ENCODE measurements at regions not wholly inside any gene's neighbourhood (a gene's known extent, or its start where the extent isn't known, plus 50 kb on each side); places are given as distances from the start of the nearest gene placed in this dataset.
"Not testable (repeated sequence)": the region's sequence is repeated elsewhere in the genome, so short reads cannot be mapped to it uniquely, and the experiment has no call there.

DNA sequence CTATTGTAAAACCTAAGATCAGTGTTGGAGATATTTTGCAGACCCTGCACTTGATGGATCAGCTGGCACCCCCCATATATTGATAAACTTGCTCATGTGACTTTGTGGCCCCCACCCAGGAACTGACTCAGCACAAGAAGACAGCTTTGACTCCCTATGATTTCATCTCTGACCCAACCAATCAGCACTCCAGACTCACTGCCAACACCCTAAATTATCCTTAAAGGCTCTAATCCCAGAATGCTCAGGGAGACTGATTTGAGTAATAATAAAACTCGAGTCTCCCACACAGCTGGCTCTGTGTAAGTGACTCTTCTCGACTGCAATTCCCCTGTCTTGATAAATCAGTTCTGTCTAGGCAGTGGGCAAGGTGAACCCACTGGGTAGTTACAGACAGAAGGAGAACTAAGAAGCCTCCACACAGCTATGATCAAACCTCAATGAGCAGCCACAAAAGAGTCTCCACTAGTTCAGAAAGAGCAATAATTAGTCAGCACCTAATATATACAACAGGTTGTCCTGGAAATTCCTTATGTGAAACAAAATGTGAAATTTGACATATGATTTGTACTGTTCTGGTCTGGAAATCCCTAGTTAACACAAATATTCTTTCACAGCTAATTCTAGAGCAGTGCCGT is 52.2 kb downstream of the ACTL7B start:
- intact Hi-C loops (cut with micrococcal nuclease): no loop called here

DNA sequence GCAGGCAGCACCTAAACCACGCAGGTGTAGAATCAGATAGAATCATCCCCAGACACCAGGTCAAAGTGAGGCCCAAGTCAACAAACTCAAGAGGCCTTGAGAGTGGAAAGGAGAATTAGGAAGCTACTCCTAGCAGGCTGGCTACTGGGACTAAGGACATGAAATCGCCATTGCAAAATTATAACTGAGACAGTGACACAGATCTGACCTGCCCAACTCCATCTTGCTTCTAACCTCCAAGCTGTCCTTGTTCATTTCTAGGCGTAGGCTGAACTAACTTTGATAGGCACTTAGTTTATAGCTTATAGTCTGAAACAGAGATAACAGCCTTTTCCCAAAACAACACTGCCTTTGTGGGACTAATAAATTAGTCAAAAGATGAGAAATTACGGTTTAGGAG is 52.8 kb downstream of the ACTL7B start:
- intact Hi-C loops (cut with micrococcal nuclease): no loop called here

DNA sequence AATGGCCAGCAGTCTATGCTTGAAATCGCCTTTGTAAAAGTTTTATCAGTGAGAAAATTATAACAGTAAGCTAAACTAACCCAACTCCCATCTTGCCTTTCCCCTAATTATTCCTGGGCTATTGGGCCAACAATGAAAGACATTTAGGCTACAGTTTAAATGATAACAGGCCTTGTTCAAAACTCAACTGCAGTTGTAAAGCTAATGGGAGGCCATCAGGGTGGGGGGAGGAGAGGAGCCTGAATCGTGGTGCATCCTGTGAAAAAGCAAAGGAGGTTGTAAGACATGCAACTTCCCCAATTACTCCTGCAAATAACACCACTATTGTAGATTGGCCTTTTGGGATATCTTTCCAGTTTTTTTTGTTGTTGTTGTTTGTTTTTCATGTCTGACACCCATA is 53.8 kb downstream of the ACTL7B start:
- intact Hi-C loops (cut with micrococcal nuclease): no loop called here

GRCh38 chr9:108800632-108801099 is 55.1 kb downstream of the ACTL7B start:
- intact Hi-C loops (cut with micrococcal nuclease): no loop called here

DNA sequence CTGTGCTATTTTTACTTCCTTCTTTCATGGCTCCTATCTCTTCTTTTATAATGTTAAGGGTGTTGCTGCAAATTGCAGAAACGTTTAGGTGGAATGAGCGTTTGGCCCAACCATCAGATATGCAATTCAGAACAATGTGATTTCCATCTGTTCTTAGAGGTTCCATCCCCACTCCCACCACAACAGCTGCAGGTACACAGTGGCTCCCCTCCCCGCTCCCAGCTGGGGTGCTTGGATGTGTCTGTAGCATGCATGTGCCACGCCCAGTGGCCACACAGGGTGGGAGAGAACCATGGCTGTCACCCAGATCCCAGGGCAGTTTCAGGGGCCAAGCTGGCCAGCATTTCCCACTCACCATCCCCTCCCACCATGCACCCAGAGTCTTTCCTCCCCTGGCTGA is 62.2 kb downstream of the ACTL7B start:
- intact Hi-C loops (cut with micrococcal nuclease): no loop called here

DNA sequence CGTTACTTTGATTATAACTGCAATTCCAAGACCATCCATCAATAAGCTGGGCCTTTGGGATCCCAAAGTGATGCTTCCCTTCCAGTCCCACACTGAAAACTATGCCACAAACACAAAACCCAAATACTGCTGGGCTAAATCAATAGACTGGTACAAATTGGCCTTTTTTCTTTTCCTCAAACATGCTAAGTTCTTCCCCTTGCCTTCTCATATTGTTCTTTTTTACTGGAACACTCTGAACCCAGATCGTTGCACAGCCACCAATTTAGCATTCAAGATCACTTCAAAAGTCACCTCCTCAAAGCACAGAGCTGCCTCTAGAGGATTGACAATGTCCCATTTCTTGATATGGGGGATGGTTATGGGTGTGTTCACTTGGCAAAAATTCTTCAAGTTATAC is 66.0 kb downstream of the ACTL7B start:
- intact Hi-C loops (cut with micrococcal nuclease): no loop called here

GRCh38 chr9:108787690-108788048 is 68.1 kb downstream of the ACTL7B start:
- intact Hi-C loops (cut with micrococcal nuclease): no loop called here

- intact Hi-C loops (cut with micrococcal nuclease): no loop called here
These were observed 68.7 kb downstream of the ACTL7B start for GRCh38 chr9:108786901-108787689.

DNA sequence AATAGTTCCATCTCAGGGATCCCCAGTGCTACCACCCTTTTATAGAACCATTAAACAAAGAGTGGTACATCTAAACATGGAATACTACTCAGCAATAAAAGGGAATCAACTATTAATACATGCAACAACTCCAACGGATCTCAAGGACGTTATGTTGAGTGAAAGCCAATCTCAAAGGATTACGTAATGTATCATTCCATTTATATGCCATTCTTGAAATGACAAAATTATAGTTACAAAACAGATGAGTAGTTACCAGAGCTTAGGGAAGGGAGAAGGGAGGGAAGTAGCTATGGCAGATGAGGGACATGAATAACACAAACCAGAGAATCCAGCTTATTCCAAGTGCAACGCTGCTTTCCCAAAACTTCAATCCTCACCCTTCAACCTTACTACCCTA is 69.5 kb downstream of the ACTL7B start:
- intact Hi-C loops (cut with micrococcal nuclease): no loop called here

DNA sequence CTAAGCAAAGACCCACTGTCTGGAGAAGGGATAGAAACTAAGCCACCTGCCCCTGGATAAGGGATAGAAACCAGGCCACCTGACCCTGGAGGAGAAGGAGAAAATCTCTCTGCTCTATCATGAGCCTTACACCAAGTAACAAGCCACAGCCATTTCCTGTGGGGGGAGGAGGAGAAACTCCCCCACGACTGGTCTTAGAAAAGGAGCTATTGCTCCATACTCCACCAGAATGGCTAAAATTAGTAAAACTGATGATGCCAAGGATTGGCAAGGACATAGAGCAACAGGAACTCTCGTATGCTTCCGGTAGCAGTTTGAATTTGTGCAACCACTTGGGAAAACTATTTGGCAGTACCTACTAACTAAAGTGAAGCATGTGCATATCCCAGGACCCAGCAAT is 70.8 kb downstream of the ACTL7B start:
- intact Hi-C loops (cut with micrococcal nuclease): no loop called here

GRCh38 chr9:108783731-108784495 is 71.9 kb downstream of the ACTL7B start:
- intact Hi-C loops (cut with micrococcal nuclease): no loop called here

GRCh38 chr9:108783326-108783725 is 72.5 kb downstream of the ACTL7B start:
- intact Hi-C loops (cut with micrococcal nuclease): no loop called here

GRCh38 chr9:108780942-108781734 is 74.6 kb downstream of the ACTL7B start:
- intact Hi-C loops (cut with micrococcal nuclease): no loop called here

GRCh38 chr9:108779551-108780325 is 76.0 kb downstream of the ACTL7B start:
- intact Hi-C loops (cut with micrococcal nuclease): no loop called here

GRCh38 chr9:108776920-108777639 is 78.7 kb downstream of the ACTL7B start:
- intact Hi-C loops (cut with micrococcal nuclease): no loop called here

- intact Hi-C loops (cut with micrococcal nuclease): no loop called here
These were observed 79.9 kb downstream of the ACTL7B start for GRCh38 chr9:108775901-108776306.

DNA sequence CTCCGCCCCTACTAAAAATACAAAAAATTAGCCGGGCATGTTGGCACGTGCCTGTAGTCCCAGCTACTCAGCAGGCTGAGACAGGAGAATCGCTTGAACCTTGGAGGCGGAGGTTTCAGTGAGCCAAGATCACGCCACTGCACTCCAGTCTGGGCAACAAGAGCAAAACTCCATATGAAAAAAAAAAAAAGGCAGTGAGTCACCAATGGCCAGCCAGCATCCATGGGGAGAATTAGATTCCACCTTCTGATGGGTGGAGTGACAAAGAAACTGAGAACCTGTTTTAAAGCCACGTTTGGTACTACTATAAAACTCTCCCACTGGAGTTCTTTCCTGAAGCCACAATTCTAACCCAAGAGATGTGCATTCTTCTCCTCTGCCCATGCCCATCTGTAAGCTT is 81.7 kb downstream of the ACTL7B start:
- intact Hi-C loops (cut with micrococcal nuclease): not testable (repeated sequence)

GRCh38 chr9:108772301-108772894 is 83.4 kb downstream of the ACTL7B start:
- intact Hi-C loops (cut with micrococcal nuclease): no loop called here

GRCh38 chr9:108768744-108769143 is 87.0 kb downstream of the ACTL7B start:
- intact Hi-C loops (cut with micrococcal nuclease): loop anchor here (10.0 kb wide), 2 partner anchors 186 to 1284 kb away; partner anchors contain the start of gene KLF4

All from T-helper 2 cell treated with Interferon-gamma antibody and Interleukin-4, amounts not matched to agents 100 ng/mL and 5 ng/mL, for 36 hours (primary cell).